ENCODE measurements at regions not wholly inside any gene's neighbourhood (a gene's known extent, or its start where the extent isn't known, plus 50 kb on each side); places are given as distances from the start of the nearest gene placed in this dataset.

DNA sequence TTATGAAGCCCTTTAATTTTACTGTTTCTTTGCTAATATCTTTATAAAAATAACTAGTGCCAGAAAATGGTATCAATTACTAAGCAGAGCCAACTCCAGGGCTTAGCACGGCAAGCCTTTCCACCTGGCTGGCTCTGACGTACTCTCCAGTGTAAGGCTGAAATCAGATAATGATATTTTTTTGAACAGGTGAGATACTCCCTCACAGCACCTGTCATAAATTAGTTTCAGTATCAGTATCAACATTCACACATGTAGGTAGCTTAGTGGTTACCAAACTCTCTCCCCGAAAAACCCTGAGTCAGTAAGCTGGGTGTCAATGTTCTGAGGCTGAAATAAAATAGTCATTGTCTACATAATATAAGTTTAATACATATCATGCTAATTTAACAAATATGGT is 710.1 kb downstream of the SQOR start:
- TF ChIP-seq, protein P1, sequence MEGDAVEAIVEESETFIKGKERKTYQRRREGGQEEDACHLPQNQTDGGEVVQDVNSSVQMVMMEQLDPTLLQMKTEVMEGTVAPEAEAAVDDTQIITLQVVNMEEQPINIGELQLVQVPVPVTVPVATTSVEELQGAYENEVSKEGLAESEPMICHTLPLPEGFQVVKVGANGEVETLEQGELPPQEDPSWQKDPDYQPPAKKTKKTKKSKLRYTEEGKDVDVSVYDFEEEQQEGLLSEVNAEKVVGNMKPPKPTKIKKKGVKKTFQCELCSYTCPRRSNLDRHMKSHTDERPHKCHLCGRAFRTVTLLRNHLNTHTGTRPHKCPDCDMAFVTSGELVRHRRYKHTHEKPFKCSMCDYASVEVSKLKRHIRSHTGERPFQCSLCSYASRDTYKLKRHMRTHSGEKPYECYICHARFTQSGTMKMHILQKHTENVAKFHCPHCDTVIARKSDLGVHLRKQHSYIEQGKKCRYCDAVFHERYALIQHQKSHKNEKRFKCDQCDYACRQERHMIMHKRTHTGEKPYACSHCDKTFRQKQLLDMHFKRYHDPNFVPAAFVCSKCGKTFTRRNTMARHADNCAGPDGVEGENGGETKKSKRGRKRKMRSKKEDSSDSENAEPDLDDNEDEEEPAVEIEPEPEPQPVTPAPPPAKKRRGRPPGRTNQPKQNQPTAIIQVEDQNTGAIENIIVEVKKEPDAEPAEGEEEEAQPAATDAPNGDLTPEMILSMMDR (IDR thresholded peaks at IDR 0.05; ENCODE audit: insufficient read depth, low read depth, low read length), result no peak
- TF ChIP-seq EZH2 (IDR thresholded peaks at IDR 0.05; ENCODE audit: insufficient read depth, low read length), result no peak

Measured in astrocyte (in vitro differentiated cells and primary cell).